ENCODE measurements at regions not wholly inside any gene's neighbourhood (a gene's known extent, or its start where the extent isn't known, plus 50 kb on each side); places are given as distances from the start of the nearest gene placed in this dataset.

DNA sequence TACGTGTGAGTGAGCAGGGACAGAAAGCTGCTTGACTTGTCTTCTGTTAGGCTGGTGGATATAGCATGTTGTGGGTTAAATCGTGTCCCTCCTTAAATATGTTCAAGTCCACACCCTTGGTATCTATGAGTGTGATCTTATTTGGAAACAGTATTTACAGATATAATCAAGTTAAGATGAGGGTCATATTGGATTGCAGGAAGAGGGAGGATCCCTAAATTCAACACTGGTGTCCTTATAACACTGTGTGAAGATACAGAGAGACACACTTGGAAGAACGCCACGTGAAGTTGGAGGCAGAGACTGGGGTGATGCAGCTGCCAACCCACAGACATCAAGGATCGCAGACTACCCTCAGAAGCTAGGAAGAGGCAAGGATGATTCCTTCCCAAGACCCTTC, 275.2 kb upstream of the SSTR1 start:
- TF ChIP-seq, protein P1, sequence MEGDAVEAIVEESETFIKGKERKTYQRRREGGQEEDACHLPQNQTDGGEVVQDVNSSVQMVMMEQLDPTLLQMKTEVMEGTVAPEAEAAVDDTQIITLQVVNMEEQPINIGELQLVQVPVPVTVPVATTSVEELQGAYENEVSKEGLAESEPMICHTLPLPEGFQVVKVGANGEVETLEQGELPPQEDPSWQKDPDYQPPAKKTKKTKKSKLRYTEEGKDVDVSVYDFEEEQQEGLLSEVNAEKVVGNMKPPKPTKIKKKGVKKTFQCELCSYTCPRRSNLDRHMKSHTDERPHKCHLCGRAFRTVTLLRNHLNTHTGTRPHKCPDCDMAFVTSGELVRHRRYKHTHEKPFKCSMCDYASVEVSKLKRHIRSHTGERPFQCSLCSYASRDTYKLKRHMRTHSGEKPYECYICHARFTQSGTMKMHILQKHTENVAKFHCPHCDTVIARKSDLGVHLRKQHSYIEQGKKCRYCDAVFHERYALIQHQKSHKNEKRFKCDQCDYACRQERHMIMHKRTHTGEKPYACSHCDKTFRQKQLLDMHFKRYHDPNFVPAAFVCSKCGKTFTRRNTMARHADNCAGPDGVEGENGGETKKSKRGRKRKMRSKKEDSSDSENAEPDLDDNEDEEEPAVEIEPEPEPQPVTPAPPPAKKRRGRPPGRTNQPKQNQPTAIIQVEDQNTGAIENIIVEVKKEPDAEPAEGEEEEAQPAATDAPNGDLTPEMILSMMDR (IDR thresholded peaks at IDR 0.05; ENCODE audit: insufficient read depth, low read length, poor library complexity, severe bottlenecking), result no peak
- TF ChIP-seq EZH2phosphoT487 (conservative IDR thresholded peaks at IDR 0.05; ENCODE audit: low read length), result no peak
